ENCODE measurements at regions not wholly inside any gene's neighbourhood (a gene's known extent, or its start where the extent isn't known, plus 50 kb on each side); places are given as distances from the start of the nearest gene placed in this dataset.

DNA sequence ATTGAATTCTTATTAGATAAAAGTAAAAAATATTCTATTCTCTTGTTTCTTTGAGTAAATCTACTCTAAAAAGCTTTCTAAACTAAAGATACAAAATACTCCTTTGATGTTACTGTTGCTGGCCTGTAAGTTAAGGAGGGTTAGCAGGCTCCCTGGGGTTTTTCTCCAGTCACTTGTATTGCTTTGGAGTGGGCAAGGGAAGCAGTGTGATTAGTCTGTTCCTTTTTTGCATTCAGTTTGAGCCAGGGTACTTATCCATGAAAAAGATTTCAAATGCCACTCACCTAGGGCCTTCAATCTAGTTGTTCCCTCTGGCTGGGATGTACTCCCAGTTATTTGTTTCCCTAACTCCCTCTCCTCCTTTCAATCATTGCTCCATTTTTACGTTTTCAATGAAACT, 256.2 kb upstream of the SMC2 start:
- TF ChIP-seq, protein P1, sequence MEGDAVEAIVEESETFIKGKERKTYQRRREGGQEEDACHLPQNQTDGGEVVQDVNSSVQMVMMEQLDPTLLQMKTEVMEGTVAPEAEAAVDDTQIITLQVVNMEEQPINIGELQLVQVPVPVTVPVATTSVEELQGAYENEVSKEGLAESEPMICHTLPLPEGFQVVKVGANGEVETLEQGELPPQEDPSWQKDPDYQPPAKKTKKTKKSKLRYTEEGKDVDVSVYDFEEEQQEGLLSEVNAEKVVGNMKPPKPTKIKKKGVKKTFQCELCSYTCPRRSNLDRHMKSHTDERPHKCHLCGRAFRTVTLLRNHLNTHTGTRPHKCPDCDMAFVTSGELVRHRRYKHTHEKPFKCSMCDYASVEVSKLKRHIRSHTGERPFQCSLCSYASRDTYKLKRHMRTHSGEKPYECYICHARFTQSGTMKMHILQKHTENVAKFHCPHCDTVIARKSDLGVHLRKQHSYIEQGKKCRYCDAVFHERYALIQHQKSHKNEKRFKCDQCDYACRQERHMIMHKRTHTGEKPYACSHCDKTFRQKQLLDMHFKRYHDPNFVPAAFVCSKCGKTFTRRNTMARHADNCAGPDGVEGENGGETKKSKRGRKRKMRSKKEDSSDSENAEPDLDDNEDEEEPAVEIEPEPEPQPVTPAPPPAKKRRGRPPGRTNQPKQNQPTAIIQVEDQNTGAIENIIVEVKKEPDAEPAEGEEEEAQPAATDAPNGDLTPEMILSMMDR (IDR thresholded peaks at IDR 0.05; ENCODE audit: low read length, missing control alignments) = no peak
- no peak overlapping the region for H3K4me3 ChIP-seq (replicated peaks; ENCODE audit: low read depth, low read length)
- DNase-seq (ENCODE audit: low read depth) = no peak

DNA sequence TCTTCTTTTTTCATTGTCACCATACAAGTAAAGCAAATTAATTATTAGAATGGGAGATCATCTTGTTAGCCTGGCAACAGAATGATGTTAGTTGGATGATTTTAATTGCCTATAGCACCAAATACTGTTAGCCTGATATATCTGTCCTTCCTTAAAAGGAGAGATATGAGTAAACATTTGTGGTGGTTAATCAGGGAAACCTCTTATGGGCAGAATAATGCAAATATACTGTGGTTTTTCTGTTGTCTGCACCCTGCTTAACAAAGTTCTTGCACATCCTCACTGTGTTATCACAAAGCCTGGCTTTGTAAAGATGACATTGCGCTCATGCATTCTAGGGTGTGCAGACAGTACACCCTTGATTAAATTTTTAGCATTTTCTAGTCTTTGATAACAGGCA, 254.9 kb upstream of the SMC2 start:
- TF ChIP-seq, protein P1 (IDR thresholded peaks at IDR 0.05; ENCODE audit: low read length, missing control alignments) = no peak
- DNase-seq (ENCODE audit: low read depth) = no peak
- H3K4me3 ChIP-seq (replicated peaks; ENCODE audit: low read depth, low read length) = no peak overlapping the region

DNA sequence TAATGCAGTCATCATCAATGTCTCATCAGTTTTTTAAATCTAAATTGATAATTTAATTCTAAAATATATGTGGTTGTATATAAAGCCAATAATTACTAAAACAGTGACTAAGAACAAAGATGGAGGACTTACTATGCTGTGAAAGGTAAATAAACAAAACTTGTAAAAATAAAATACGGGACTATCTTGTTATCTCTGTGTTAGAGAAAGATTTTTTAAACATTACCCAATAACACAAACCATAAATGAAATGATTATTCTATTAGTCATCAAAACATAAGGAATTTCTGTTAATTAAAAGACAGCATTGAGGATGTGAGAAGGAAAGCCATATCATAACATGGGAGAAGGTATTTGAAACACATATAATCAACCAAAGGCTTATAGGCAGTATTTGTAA, 226.2 kb upstream of the SMC2 start:
- no peak for DNase-seq (ENCODE audit: low read depth)
- TF ChIP-seq, protein P1 (IDR thresholded peaks at IDR 0.05; ENCODE audit: low read length, missing control alignments) = no peak
- H3K4me3 ChIP-seq (replicated peaks; ENCODE audit: low read depth, low read length) = no peak overlapping the region

DNA sequence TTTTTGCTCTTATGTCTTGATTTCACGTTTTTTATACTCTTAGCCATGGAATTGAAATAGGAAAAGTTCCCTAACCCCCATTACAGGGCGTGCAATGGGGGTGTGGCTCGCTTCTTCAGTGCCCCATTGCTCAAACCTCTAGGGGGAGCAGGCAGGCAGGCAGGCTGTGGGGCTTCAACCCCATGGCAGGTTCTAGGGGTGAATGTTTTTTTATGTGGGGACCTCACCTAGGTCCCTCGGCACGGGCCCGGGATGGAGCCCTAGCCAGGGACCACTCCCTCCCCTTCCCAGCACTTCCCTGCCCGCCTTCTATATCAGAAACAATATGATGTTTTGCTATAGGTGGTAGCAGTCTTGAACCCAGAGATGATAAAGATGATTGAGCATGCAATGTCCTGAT, 221.3 kb upstream of the SMC2 start:
- no peak for DNase-seq (ENCODE audit: low read depth)
- TF ChIP-seq, protein P1 (IDR thresholded peaks at IDR 0.05; ENCODE audit: low read length, missing control alignments) = no peak
- H3K4me3 ChIP-seq (replicated peaks; ENCODE audit: low read depth, low read length) = no peak overlapping the region

DNA sequence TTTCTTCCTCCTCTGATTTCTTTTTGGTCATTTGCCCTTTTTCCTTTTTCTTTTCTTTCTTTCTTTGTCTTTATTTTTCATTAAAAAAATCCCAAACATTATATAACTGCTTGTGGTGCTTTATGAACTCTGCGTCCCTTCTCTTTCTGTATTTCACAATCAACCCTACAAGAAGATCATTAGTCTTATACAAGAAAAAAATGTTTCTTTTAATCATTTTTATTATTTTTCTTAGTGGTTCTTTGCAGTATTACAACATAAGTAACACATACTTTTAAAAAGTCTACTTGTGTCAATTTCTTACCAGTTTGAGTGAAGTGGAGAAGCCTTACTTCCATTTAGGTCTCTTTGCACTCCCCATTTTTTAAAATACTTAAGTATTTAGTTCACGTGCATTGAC, 212.7 kb upstream of the SMC2 start:
- no peak for DNase-seq (ENCODE audit: low read depth)
- TF ChIP-seq, protein P1 (IDR thresholded peaks at IDR 0.05; ENCODE audit: low read length, missing control alignments) = no peak
- H3K4me3 ChIP-seq (replicated peaks; ENCODE audit: low read depth, low read length) = no peak overlapping the region

DNA sequence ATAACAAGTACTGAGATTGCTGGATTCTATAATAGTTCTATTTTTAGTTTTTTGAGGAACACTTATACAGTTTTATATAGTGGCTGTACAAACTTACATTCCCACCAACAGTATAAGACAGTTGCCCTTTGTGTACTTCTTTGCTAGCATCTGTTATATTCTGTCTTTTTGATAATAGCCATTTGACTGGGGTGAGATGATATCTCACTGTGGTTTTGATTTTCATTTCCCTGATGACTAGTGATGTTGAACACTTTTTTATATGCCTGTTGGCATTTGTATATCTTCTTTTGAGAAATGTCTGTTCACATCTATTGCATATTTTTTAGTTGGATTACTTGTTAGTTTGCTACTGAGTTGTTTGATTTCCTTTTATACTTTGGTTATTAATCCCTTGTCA, 204.1 kb upstream of the SMC2 start:
- no peak for DNase-seq (ENCODE audit: low read depth)
- H3K4me3 ChIP-seq (replicated peaks; ENCODE audit: low read depth, low read length) = no peak overlapping the region
- TF ChIP-seq, protein P1 (IDR thresholded peaks at IDR 0.05; ENCODE audit: low read length, missing control alignments) = no peak

DNA sequence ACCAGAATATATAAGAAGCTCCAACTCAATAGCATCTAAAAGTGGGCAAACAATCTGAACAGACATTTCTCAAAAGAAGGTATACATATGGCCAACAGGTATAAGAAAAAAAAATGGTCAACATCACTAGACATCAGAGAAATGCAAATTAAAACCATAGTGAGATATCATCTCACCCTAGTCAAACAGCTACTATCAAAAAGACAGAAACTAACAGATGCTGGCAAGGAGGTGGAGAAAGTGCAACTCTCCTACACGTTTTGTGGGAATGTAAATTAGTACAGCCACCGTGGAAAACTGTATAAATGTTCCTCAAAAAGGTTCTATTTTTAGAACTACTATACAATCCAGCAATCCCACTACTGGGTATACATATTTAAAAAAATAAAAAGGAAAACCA, 199.9 kb upstream of the SMC2 start:
- TF ChIP-seq, protein P1 (IDR thresholded peaks at IDR 0.05; ENCODE audit: low read length, missing control alignments) = no peak

More for the DNA sequence above, 199.9 kb upstream of the SMC2 start:
- no peak overlapping the region for H3K4me3 ChIP-seq (replicated peaks; ENCODE audit: low read depth, low read length)
- DNase-seq (ENCODE audit: low read depth) = no peak

All from fibroblast of pulmonary artery (primary cell).